OCI-LY3 (cell line): ENCODE measurements at regions not wholly inside any gene's neighbourhood (a gene's known extent, or its start where the extent isn't known, plus 50 kb on each side); places are given as distances from the start of the nearest gene placed in this dataset.

Experiments
- EZH2phosphoT487 ChIP-seq: fragments of 200-600 bp; shearing (Covaris generic); IDR thresholded peaks from 2 replicates; pipeline ENCODE4 v1.6.1; 2018; ENCODE audit warnings: antibody characterized with exemption, mixed run types, low read depth
- TF ChIP-seq, protein P1 (sequence below): fragments of 200-600, 300-600 bp; sonication (generic); IDR thresholded peaks from 2 replicates; pipeline ENCODE4 v1.5.1; 2014; ENCODE audit warnings: antibody characterized with exemption, low read length, low read depth

DNA sequence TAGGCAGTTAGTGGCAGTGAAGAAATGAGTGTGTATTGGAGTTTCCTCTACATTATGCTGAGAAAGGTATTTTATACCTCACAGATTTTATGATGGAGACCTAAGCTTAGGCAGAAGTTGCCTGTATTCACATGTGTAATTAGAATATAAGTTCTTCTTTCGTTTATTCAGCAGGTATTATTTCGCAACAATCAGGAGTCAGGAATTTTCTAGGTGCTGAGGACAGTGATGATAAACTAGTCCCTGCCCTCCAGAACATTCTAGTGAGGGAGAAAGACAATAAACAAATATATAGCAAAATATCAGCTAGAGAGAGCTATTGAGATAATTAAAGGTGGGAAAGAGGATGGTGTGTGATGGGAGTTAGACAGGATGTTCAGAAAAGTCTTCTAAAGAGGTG is 345.7 kb downstream of the GRIN2B start:
- TF ChIP-seq, protein P1, sequence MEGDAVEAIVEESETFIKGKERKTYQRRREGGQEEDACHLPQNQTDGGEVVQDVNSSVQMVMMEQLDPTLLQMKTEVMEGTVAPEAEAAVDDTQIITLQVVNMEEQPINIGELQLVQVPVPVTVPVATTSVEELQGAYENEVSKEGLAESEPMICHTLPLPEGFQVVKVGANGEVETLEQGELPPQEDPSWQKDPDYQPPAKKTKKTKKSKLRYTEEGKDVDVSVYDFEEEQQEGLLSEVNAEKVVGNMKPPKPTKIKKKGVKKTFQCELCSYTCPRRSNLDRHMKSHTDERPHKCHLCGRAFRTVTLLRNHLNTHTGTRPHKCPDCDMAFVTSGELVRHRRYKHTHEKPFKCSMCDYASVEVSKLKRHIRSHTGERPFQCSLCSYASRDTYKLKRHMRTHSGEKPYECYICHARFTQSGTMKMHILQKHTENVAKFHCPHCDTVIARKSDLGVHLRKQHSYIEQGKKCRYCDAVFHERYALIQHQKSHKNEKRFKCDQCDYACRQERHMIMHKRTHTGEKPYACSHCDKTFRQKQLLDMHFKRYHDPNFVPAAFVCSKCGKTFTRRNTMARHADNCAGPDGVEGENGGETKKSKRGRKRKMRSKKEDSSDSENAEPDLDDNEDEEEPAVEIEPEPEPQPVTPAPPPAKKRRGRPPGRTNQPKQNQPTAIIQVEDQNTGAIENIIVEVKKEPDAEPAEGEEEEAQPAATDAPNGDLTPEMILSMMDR = no peak
- no peak for TF ChIP-seq EZH2phosphoT487
